HepG2 (cell line): ENCODE measurements at regions not wholly inside any gene's neighbourhood (a gene's known extent, or its start where the extent isn't known, plus 50 kb on each side); places are given as distances from the start of the nearest gene placed in this dataset.

ENCODE experiments used
- ATAC-seq: fragments of 200-7000 bp; cut with Tn5 transposase; 3 replicates; pipeline ENCODE4 v1.9.1; 2020; ENCODE audit warnings: mild to moderate bottlenecking, moderate library complexity
- BruUV-seq: library from RNA; stranded (reverse); fragments of 400-500 nt; replicated peaks from 2 replicates; lab custom pipeline; 2021; lab: Mats Ljungman, UMichigan
- CTCF ChIA-PET: fragments of 300-600 bp; formaldehyde crosslinking; extraction: SDS; loops from one replicate; lab custom pipeline; 2021; ENCODE audit warnings: low total read pairs, inconsistent platforms, low intra/inter-chr PET ratio; lab: Yijun Ruan, JAX
- POLR2A ChIA-PET: fragments of 350-600 bp; sonication (Branson Sonifier 250); formaldehyde crosslinking; loops from one replicate; lab custom pipeline; 2020; ENCODE audit warnings: antibody characterized with exemption, inconsistent platforms; lab: Yijun Ruan, JAX
- DNase-seq: peaks from one replicate; pipeline ENCODE4 v3.0.0-alpha.2; 2015; ENCODE audit warnings: low spot score
- FAIRE-seq: peaks from 3 replicates; lab custom pipeline; 2011; peaks lifted over from hg19 to GRCh38; lab: Jason Lieb, UNC
- H2AFZ ChIP-seq: one replicate; pipeline ENCODE4 v1.6.1; 2011; ENCODE audit warnings: low read length, inconsistent platforms
- H3K27ac ChIP-seq: fragments of 300-600 bp; 3 replicates; pipeline ENCODE4 v1.8.0; 2011; ENCODE audit warnings: mixed run types, mild to moderate bottlenecking, mixed read lengths, low read length, inconsistent platforms; ENCODE audit not compliant: insufficient read depth; ENCODE audit errors: extremely low read length
- H3K27me3 ChIP-seq, 2 experiments: fragments of 200-600 bp in 1 of 2; 2 replicates in 1 of 2; 3 replicates in 1 of 2; pipeline versions ENCODE4 v1.6.0 to v1.8.0; 2011; ENCODE audit warnings: low read length in 2 of 2, mild to moderate bottlenecking in 2 of 2, moderate library complexity in 2 of 2, inconsistent platforms in 1 of 2; ENCODE audit not compliant: insufficient read depth in 2 of 2, control insufficient read depth in 1 of 2
- H3K36me3 ChIP-seq, 2 experiments: fragments of 200-600 bp in 1 of 2; replicated peaks in 1 of 2; 2 replicates in 1 of 2; 3 replicates in 1 of 2; pipeline versions ENCODE4 v1.5.1 to v1.8.0; 2011; ENCODE audit warnings: low read length in 2 of 2, inconsistent platforms in 1 of 2; ENCODE audit not compliant: insufficient read depth in 2 of 2, control insufficient read depth in 1 of 2
- H3K4me1 ChIP-seq: 2 replicates; pipeline ENCODE4 v1.5.1; 2012; ENCODE audit warnings: low read length, inconsistent platforms; ENCODE audit not compliant: insufficient read depth
- H3K4me2 ChIP-seq: 2 replicates; pipeline ENCODE4 v1.6.0; 2011; ENCODE audit warnings: low read depth, low read length, inconsistent platforms
- H3K4me3 ChIP-seq, 3 experiments: fragments of 200-600 bp in 1 of 3; sonication (generic), shearing (Covaris generic) in 1 of 3; replicated peaks in 1 of 3; 2 replicates each; pipeline ENCODE4 v1.5.1; 2011 to 2016; ENCODE audit warnings: low read length in 3 of 3, inconsistent platforms in 2 of 3, low read depth in 2 of 3, mild to moderate bottlenecking in 2 of 3, control low read depth in 1 of 3, mixed read lengths in 1 of 3; ENCODE audit not compliant: insufficient read depth in 1 of 3
- H3K79me2 ChIP-seq: one replicate; pipeline ENCODE4 v1.6.1; 2011; ENCODE audit warnings: low read length, inconsistent platforms; ENCODE audit not compliant: insufficient read depth
- H3K9ac ChIP-seq: 2 replicates; pipeline ENCODE4 v1.6.0; 2011; ENCODE audit warnings: mild to moderate bottlenecking, low read depth, low read length, inconsistent platforms; ENCODE audit not compliant: insufficient read depth
- H3K9me3 ChIP-seq: 2 replicates; pipeline ENCODE4 v1.5.1; 2012; ENCODE audit warnings: mild to moderate bottlenecking, low read length
- H4K20me1 ChIP-seq: 2 replicates; pipeline ENCODE4 v1.6.0; 2011; ENCODE audit warnings: inconsistent platforms, mild to moderate bottlenecking, low read length, moderate library complexity; ENCODE audit not compliant: insufficient read depth
- CEBPB ChIP-seq: IDR thresholded peaks from 2 replicates; pipeline ENCODE4 v1.6.1; 2011; ENCODE audit warnings: low read depth, low read length, improper control_type of control experiment, borderline replicate concordance
- DBP ChIP-seq: sonication (generic); formaldehyde crosslinking; IDR thresholded peaks from 2 replicates; pipeline ENCODE4 v1.4.0; 2020; ENCODE audit warnings: missing genetic modification reagents; ENCODE audit errors: not compliant biosample characterization
- FLYWCH1 ChIP-seq: sonication (generic); formaldehyde crosslinking; IDR thresholded peaks from 2 replicates; pipeline ENCODE4 v1.8.1; 2023; ENCODE audit warnings: mild to moderate bottlenecking, missing genetic modification reagents
- HDAC6 ChIP-seq: fragments of 200-600 bp; sonication (generic); IDR thresholded peaks from 2 replicates; pipeline ENCODE4 v1.7.0; 2017; ENCODE audit warnings: mild to moderate bottlenecking, antibody characterized with exemption, low read length, low read depth
- HNRNPH1 ChIP-seq: fragments of 200-400 bp; formaldehyde crosslinking; optimal IDR thresholded peaks from 2 replicates; pipeline ENCODE3; 2017; ENCODE audit warnings: mild to moderate bottlenecking, low read depth, low read length
- ISL2 ChIP-seq: sonication (generic); formaldehyde crosslinking; IDR thresholded peaks from 2 replicates; pipeline ENCODE4 v1.5.0; 2020; ENCODE audit warnings: missing genetic modification reagents
- NFRKB ChIP-seq: fragments of 450-650 bp; IDR thresholded peaks from 2 replicates; pipeline ENCODE4 v1.6.1; 2017
- PRPF4 ChIP-seq: fragments of 200-400 bp; formaldehyde crosslinking; IDR thresholded peaks from 2 replicates; pipeline ENCODE4 v1.6.1; 2016; ENCODE audit warnings: low read length, low read depth; ENCODE audit not compliant: poor library complexity, severe bottlenecking
- RFX1 ChIP-seq: fragments of 450-650 bp; IDR thresholded peaks from 2 replicates; pipeline ENCODE4 v1.6.1; 2017
- XRCC5 ChIP-seq: fragments of 200-400 bp; formaldehyde crosslinking; optimal IDR thresholded peaks from 2 replicates; pipeline ENCODE3; 2017; ENCODE audit warnings: mild to moderate bottlenecking, low read length
- ZBTB10 ChIP-seq: sonication (generic); formaldehyde crosslinking; IDR thresholded peaks from 2 replicates; pipeline ENCODE4 v1.4.0; 2020; ENCODE audit warnings: missing genetic modification reagents, borderline replicate concordance
- ZFP36L2 ChIP-seq: sonication (generic); formaldehyde crosslinking; IDR thresholded peaks from 2 replicates; pipeline ENCODE4 v1.4.0; 2020; ENCODE audit warnings: missing genetic modification reagents
- ZNF335 ChIP-seq: sonication (generic); formaldehyde crosslinking; IDR thresholded peaks from 2 replicates; pipeline ENCODE4 v1.4.0; 2020; ENCODE audit warnings: missing genetic modification reagents
- ZNF646 ChIP-seq: sonication (generic); formaldehyde crosslinking; IDR thresholded peaks from 2 replicates; pipeline ENCODE4 v1.9.0; 2021; ENCODE audit warnings: mild to moderate bottlenecking, missing genetic modification reagents
- WGBS: methylation state at CpG from one replicate; pipeline ENCODE4 v1.1.6; 2017; ENCODE audit warnings: low lambda C conversion rate; 5-methylcytosine and 5-hydroxymethylcytosine counted together
- in situ Hi-C: cut with HindIII; loops from 2 replicates; pipeline ENCODE4 v1.10.0; 2017; ENCODE audit warnings: low pct_unique_long_range_greater_than_20kb; ENCODE audit not compliant: extremely low pct_ligation_motif_present
- intact Hi-C: fragments of 100-400 bp; cut with micrococcal nuclease; formaldehyde crosslinking; loops from one replicate; pipeline ENCODE4 v1.10.0; 2022; ENCODE audit not compliant: unreplicated experiment

GRCh38 chr13:61316647-61317046 lies 99.0 kb downstream of the PCDH20 start (continued):
- no peak for TF ChIP-seq DBP (CRISPR knock-in tag)
- TF ChIP-seq, all 625 proteins: peak for 0

GRCh38 chr13:61294467-61295191 lies 121.0 kb downstream of the PCDH20 start:
- FAIRE-seq (no peak), ATAC-seq (no peak), DNase-seq (no peak)
- Histone ChIP-seq H3K27ac (no peak overlapping the region), H3K36me3 (no peaks in the 10 kb centered on the region), H3K79me2 (no peaks in the 10 kb centered on the region), H3K27me3 (no peaks in the 10 kb centered on the region), H3K4me1 (no peaks in the 10 kb centered on the region), H2AFZ (no peak overlapping the region), H3K9ac (no peak overlapping the region), H3K4me3 (no peak overlapping the region), H3K9me3 (peaks cover 11% of the 10 kb centered on the region; the same call in 1 of the 2 replicates), H4K20me1 (no peaks in the 10 kb centered on the region), H3K4me2 (no peak overlapping the region)
- 9% methylated on average over 2 of the region's 2 CpGs for WGBS
- CTCF ChIA-PET = no interaction called here
- POLR2A ChIA-PET = no interaction called here
- intact Hi-C loops = no loop called here
- BruUV-seq = no TSS peak
- in situ Hi-C loops = no loop called here
- no peak for TF ChIP-seq ZNF335 (CRISPR knock-in tag)
- no peak for TF ChIP-seq HNRNPH1
- TF ChIP-seq HDAC6 = no peak
- TF ChIP-seq ZBTB10 (CRISPR knock-in tag) = no peak
- TF ChIP-seq NFRKB = no peak
- TF ChIP-seq ZNF646 (CRISPR knock-in tag) = no peak
- TF ChIP-seq CEBPB = no peak
- no peak for TF ChIP-seq FLYWCH1
- no peak for TF ChIP-seq ZFP36L2 (CRISPR knock-in tag)
- TF ChIP-seq PRPF4 = no peak
- TF ChIP-seq ISL2 (CRISPR knock-in tag) = no peak
- no peak for TF ChIP-seq XRCC5
- no peak for TF ChIP-seq RFX1
